ENCODE measurements at regions not wholly inside any gene's neighbourhood (a gene's known extent, or its start where the extent isn't known, plus 50 kb on each side); places are given as distances from the start of the nearest gene placed in this dataset.

DNA sequence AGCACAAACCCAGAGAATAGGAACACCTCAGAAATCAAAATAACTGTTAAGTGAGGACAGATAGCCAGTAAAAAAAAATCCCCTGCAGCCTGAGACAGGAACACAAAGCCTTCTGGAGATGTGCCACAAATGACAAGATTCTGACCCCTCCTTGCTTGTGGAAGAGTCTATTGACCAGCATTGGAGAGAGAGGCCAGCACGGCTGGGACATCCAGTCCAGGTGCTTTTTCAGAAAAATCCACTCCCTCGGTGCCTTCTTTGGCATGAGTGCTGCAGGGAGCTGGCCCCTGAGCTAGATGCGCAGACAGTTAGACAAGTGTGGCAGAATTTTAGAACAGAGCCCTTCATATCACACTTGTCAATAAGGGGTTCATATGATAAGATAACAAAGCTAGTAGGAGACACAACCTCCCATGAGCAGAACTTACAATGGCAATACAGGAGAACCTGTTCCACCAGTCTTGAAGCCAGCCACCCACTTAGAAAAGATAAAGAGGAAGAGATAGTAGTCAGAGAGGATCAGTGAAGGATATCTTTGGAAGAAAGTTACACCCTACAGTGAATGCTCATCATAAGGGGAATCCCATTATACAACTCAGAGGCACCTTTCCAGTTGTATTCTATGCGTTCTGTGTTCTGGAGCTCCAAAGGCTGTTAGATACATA lies 298.4 kb downstream of the TLE1 start:
- POLR2A ChIA-PET = no interaction called here
- CTCF ChIA-PET = no interaction called here
- no peak overlapping the region for H3K4me3 ChIP-seq
- in situ Hi-C loops (cut with MboI) = no loop called here
- intact Hi-C loops (cut with micrococcal nuclease; ENCODE audit: unreplicated experiment) = no loop called here
- no peaks in the 10 kb centered on the region for H3K79me2 ChIP-seq (ENCODE audit: control insufficient read depth, insufficient read depth, low read length)
- no TSS peak for BruUV-seq (replicated peaks)
- TF ChIP-seq RFX5 (IDR thresholded peaks at IDR 0.05; ENCODE audit: low read depth, low read length) (no peak), MYB (IDR thresholded peaks at IDR 0.05; ENCODE audit: borderline replicate concordance, low read depth, low read length) (no peak), STAT3 (IDR thresholded peaks at IDR 0.05; ENCODE audit: low read depth, low read length) (no peak), SRF (IDR thresholded peaks at IDR 0.05; ENCODE audit: low read depth in 2 of 2, low read length in 2 of 2) (no peak), ASH2L (IDR thresholded peaks at IDR 0.05; ENCODE audit: borderline replicate concordance, low read depth) (no peak), SIX5 (IDR thresholded peaks at IDR 0.05; ENCODE audit: low read depth, low read length, severe bottlenecking) (no peak), ZZZ3 (IDR thresholded peaks at IDR 0.05; ENCODE audit: control insufficient read depth, insufficient read length, low read depth) (no peak), CHD2 (IDR thresholded peaks at IDR 0.05; ENCODE audit: borderline replicate concordance, low read depth, low read length) (no peak), RAD51 (IDR thresholded peaks at IDR 0.05) (no peak), SMC3 (IDR thresholded peaks at IDR 0.05; ENCODE audit: borderline replicate concordance, low read length) (no peak), STAT1 (conservative IDR thresholded peaks at IDR 0.05) (no peak)
- TF ChIP-seq, protein P1, sequence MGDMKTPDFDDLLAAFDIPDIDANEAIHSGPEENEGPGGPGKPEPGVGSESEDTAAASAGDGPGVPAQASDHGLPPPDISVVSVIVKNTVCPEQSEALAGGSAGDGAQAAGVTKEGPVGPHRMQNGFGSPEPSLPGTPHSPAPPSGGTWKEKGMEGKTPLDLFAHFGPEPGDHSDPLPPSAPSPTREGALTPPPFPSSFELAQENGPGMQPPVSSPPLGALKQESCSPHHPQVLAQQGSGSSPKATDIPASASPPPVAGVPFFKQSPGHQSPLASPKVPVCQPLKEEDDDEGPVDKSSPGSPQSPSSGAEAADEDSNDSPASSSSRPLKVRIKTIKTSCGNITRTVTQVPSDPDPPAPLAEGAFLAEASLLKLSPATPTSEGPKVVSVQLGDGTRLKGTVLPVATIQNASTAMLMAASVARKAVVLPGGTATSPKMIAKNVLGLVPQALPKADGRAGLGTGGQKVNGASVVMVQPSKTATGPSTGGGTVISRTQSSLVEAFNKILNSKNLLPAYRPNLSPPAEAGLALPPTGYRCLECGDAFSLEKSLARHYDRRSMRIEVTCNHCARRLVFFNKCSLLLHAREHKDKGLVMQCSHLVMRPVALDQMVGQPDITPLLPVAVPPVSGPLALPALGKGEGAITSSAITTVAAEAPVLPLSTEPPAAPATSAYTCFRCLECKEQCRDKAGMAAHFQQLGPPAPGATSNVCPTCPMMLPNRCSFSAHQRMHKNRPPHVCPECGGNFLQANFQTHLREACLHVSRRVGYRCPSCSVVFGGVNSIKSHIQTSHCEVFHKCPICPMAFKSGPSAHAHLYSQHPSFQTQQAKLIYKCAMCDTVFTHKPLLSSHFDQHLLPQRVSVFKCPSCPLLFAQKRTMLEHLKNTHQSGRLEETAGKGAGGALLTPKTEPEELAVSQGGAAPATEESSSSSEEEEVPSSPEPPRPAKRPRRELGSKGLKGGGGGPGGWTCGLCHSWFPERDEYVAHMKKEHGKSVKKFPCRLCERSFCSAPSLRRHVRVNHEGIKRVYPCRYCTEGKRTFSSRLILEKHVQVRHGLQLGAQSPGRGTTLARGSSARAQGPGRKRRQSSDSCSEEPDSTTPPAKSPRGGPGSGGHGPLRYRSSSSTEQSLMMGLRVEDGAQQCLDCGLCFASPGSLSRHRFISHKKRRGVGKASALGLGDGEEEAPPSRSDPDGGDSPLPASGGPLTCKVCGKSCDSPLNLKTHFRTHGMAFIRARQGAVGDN (IDR thresholded peaks at IDR 0.05) = no peak
- TF ChIP-seq, protein P2, sequence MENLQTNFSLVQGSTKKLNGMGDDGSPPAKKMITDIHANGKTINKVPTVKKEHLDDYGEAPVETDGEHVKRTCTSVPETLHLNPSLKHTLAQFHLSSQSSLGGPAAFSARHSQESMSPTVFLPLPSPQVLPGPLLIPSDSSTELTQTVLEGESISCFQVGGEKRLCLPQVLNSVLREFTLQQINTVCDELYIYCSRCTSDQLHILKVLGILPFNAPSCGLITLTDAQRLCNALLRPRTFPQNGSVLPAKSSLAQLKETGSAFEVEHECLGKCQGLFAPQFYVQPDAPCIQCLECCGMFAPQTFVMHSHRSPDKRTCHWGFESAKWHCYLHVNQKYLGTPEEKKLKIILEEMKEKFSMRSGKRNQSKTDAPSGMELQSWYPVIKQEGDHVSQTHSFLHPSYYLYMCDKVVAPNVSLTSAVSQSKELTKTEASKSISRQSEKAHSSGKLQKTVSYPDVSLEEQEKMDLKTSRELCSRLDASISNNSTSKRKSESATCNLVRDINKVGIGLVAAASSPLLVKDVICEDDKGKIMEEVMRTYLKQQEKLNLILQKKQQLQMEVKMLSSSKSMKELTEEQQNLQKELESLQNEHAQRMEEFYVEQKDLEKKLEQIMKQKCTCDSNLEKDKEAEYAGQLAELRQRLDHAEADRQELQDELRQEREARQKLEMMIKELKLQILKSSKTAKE (IDR thresholded peaks at IDR 0.05; ENCODE audit: low read depth, poor library complexity, severe bottlenecking) = no peak
- TF ChIP-seq, protein P3, sequence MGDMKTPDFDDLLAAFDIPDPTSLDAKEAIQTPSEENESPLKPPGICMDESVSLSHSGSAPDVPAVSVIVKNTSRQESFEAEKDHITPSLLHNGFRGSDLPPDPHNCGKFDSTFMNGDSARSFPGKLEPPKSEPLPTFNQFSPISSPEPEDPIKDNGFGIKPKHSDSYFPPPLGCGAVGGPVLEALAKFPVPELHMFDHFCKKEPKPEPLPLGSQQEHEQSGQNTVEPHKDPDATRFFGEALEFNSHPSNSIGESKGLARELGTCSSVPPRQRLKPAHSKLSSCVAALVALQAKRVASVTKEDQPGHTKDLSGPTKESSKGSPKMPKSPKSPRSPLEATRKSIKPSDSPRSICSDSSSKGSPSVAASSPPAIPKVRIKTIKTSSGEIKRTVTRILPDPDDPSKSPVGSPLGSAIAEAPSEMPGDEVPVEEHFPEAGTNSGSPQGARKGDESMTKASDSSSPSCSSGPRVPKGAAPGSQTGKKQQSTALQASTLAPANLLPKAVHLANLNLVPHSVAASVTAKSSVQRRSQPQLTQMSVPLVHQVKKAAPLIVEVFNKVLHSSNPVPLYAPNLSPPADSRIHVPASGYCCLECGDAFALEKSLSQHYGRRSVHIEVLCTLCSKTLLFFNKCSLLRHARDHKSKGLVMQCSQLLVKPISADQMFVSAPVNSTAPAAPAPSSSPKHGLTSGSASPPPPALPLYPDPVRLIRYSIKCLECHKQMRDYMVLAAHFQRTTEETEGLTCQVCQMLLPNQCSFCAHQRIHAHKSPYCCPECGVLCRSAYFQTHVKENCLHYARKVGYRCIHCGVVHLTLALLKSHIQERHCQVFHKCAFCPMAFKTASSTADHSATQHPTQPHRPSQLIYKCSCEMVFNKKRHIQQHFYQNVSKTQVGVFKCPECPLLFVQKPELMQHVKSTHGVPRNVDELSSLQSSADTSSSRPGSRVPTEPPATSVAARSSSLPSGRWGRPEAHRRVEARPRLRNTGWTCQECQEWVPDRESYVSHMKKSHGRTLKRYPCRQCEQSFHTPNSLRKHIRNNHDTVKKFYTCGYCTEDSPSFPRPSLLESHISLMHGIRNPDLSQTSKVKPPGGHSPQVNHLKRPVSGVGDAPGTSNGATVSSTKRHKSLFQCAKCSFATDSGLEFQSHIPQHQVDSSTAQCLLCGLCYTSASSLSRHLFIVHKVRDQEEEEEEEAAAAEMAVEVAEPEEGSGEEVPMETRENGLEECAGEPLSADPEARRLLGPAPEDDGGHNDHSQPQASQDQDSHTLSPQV (IDR thresholded peaks at IDR 0.05) = no peak
- RAD21 ChIA-PET (ENCODE audit: unreplicated experiment) = no interaction called here
- no peak overlapping the region for H3K27ac ChIP-seq (ENCODE audit: control insufficient read depth, insufficient read depth)
- H3K36me3 ChIP-seq (ENCODE audit: control insufficient read depth in 2 of 2, insufficient read depth in 2 of 2, low read length in 1 of 2) = no peaks in the 10 kb centered on the region
- no peak overlapping the region for H2AFZ ChIP-seq (ENCODE audit: control insufficient read depth, low read depth, low read length)
- SMC1A ChIA-PET (ENCODE audit: uncharacterized antibody, unreplicated experiment) = no interaction called here
- FAIRE-seq = no peak
- H3K9ac ChIP-seq (ENCODE audit: control insufficient read depth, insufficient read depth, low read length) = no peak overlapping the region
- DNase-seq (ENCODE audit: low read depth, low spot score) = no peak
- no peak overlapping the region for H3K4me2 ChIP-seq (ENCODE audit: control insufficient read depth, insufficient read depth)
- H3K9me3 ChIP-seq (replicated peaks; ENCODE audit: control insufficient read depth, insufficient read depth, low read length) = no peaks in the 10 kb centered on the region
- 48% methylated on average over 4 of the region's 4 CpGs for WGBS (ENCODE audit: insufficient coverage, insufficient replicate concordance, low lambda C conversion rate, missing lambda C conversion rate)
- H4K20me1 ChIP-seq (ENCODE audit: control insufficient read depth, insufficient read depth) = no peaks in the 10 kb centered on the region
- no peaks in the 10 kb centered on the region for H3K27me3 ChIP-seq (replicated peaks in 1 of 2; ENCODE audit: control insufficient read depth in 2 of 2, insufficient read depth in 2 of 2, low read length in 1 of 2)
- H3K4me1 ChIP-seq (ENCODE audit: control insufficient read depth, insufficient read depth, low read length) = no peaks in the 10 kb centered on the region
- no peak for ATAC-seq

All from GM12878 (cell line).